GM19351 (cell line): ENCODE measurements at regions not wholly inside any gene's neighbourhood (a gene's known extent, or its start where the extent isn't known, plus 50 kb on each side); places are given as distances from the start of the nearest gene placed in this dataset.

Experiments
- ATAC-seq: cut with Tn5 transposase; IDR thresholded peaks from one replicate; pipeline ENCODE4 v1.9.1; 2021; ENCODE audit warnings: mild to moderate bottlenecking, moderate library complexity; ENCODE audit not compliant: unreplicated experiment

DNA sequence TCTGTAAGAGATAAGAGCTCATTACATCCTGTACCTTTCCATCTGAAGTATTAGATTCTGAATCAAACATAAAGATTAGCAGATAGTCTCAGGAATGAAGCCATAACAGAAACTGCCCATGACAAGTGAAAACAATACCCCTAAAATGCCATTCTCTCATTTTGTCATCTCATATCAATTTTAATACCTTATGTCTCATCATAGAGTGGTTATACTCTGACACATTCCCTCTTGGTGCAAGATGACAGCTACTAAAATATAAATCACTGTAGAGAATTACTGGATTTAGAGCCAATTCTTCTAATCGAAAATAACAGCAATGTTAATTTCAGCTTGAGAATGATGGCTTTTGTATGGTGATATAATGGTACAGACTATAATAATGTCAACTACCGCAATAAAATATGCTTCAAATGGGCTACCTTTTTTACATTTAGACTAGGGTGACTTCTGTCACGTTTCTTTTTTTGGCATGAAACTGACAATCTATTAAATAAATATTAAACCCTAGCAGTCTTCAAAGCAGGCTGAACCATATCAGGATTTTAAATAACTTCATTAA, 125.1 kb upstream of the ITGA4 start:
- no peak for ATAC-seq

DNA sequence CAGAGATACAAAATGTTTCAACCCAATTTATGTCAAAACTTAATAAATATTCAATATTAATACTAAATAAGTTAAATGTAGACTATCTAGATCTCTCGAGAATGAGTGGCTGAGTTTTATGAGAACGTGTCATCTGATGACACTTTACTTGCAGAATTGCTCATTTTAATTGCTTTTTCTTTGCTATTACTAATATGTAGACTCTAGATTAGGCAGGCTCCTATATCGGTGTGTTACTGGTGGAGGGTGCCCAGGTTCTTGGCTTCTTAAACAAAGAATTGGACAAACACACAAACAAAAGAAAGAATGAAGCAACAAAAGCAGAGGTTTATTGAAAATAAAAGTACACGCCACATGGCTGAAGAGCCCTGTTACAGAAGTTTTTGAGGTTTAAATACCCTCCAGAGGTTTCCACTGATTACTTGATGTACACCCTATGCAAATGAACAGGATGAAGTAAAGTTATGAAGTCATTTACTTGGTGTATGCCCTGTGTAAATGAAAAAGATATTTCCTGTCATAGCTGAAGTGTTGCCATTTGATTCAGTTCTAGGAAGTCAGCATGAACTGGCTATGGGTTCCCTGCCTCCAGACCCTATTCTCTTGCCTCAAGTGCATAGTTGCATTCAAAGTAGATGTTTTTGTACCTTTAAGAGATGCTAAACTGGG, 122.9 kb upstream of the ITGA4 start:
- ATAC-seq, result peak; percentile 79

DNA sequence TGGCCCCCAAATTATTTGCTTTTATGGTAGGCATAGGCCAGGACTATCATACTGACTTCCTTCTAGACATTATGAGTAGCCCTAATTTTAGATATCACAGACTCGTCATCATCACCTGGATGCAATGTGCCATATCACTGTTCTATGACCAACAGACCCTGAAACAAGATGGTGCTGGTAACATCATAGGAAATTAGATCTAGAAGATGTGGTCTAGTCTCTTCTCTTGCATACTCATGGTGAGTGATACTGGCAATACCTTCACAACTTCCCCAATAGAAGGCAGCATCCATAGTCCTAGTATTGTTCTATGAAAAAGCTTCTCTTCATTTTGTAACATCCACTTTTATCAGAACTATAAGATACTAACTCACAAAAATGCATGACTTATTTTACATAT, 116.3 kb upstream of the ITGA4 start:
- no peak for ATAC-seq

DNA sequence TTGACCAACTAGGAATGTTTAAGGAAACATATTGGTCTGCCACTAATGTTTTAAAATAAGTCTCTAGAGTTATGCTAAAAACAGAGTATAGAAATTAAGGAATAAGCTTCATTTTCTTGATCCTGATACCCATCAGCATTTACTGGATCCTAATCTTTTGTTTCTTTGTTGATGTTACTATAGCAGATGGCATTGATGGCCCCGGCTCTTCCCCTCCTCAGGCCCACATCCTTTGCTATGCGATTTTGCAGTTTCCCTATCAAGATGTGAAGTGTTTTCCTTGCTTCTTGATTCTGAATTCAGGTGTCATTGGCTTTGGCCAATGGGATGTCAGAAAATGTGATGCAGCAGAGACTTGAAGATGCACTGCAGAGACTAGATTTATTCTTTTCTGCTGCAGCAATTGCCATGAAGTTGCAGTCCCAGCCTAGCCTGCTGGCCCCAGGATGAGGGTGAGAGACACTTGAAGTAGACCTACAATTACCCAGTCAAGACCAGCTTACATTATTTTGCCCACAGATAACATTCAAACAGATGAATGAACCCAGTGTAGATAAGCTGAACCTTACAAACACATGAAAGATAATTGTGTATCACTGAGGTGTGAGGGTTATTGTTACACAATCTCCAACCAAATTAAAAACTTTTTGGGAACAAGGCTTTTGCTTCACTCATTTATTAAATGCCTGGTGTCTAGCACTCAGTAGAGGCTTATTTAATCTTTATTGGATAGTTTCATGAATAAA, 115.2 kb upstream of the ITGA4 start:
- no peak for ATAC-seq

DNA sequence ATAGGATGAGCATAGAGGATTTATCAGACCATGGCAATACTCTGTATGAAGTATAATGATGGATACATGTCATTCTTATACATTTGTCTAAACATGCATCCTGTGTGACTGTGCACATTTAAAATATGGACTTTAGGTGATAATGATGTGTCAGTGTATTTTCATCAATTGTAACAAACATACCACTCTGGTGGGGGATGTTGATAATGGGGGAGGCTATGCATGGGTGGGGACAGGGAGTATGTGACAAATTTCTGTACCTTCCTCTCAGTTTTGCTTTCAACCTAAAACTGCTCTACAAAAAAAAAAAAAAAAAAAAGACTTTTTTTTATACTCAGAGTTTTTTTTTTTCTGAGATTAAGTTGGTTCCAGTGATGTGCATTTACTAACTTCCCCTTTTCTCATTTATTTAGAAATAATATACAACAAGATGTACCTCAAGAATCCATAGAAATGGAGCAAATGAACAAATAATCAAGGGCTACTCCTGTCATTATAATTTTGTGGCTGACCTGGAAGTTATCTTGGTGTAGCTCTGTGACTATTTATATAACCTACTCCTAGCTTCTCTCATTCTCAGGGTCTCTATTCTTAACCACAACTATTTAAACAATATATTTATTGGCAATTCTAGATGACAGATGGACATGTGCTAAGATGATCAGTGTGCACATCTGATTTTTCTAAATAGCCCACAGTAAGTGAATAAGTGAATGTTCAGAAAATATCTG, 108.9 kb upstream of the ITGA4 start:
- ATAC-seq, result peak; percentile 78

DNA sequence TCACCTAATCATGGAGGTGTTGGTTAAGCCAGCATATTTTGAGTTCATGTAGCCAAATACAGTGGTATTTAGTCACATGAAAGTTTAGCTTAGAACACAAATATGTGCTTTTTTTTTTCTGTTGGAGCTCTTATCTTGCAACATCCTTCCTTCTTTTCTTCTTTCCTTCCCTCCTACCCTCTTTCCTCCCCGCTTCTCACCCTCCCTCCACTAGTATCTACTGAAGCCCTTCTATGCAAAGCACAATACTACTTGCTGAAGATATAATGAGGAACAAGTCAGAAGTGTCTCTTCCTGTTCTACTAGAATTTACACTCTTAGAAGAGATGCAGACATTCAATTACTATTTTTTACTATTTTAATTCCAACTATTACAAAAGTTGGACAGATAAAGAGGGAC, 105.0 kb upstream of the ITGA4 start:
- ATAC-seq, result peak; percentile 44

DNA sequence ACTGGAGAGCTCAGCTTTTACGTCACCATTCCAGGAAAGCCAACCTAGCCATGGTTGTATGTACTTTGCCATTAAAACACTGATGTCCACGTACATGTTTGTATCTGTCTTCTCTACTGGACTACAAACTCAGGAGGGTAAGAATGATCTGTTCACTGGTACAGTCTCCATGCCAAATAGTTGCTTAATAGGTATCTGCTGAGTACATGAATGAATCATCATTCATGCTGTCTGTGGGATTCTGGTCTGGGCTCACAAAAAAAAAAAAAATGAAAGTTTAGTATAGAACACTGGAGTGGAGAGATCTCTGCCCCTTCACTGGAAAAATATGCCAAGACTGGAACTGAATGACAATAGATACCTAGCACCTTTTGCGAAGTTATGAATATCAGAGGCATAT, 102.6 kb upstream of the ITGA4 start:
- peak; percentile 37 for ATAC-seq

DNA sequence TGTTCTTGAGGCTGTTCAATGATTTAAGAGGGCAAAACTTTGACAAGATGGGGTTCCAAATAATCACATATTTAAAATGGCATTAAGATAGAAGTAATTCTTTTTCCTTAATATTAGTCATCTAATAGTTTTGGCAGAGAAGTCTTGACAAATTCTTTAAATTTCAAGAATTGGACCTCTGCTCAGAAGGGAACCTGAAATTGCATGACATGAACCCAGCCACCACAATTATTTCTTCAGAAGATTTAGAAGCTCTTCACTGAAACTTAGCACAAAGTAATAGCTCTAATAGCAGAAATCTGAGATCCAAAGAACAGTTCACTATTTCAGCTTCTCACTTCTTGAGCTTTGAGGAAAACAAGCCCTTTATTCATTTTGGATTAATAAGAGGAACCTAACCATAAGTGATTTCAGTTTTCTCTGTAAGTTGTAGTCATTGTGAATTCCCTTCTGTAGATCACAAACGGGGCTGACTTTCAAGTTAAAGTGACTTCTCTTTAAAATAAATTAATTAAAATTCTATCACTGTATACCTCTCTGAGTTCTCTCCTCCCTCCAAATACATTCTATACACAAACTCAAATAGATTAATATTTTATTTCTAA, 100.6 kb upstream of the ITGA4 start:
- ATAC-seq, result no peak

DNA sequence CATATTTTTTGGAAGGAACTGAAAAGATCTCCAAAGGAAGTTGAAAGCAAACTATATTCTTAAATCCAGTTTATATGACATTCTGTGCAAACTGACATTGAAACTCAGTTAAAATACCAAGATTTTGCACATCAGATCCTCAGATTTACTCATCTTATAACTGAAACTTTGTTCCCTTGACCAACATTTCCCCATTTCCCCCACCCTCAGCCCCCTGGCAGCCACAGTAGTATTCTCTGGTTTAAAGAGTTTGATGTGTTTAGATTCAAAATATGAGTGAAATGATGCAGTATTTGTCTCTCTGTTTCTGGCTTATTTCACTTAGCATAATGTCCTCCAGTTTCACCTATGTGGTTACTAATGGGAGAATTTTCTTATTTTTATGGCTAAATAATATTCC, 99.2 kb upstream of the ITGA4 start:
- ATAC-seq, result peak; percentile 69

DNA sequence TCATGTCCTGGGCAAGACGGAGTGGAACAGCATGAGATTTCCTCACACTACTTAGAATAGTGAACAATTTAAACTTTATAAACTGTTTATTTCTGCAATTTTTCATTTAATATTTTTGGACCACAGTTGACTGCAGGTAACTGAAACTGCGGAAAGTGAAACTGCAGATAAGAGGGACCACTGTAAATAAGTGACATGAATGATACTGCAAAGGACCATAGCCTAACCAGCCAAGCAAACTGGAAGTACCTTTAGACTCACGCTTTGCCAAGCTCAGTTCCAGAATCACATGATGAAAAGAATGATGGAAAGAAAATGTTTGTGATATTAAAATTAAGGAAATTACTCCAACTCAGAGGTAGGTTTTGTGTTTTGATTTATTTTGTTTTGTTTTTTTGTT, 94.6 kb upstream of the ITGA4 start:
- ATAC-seq, result no peak

DNA sequence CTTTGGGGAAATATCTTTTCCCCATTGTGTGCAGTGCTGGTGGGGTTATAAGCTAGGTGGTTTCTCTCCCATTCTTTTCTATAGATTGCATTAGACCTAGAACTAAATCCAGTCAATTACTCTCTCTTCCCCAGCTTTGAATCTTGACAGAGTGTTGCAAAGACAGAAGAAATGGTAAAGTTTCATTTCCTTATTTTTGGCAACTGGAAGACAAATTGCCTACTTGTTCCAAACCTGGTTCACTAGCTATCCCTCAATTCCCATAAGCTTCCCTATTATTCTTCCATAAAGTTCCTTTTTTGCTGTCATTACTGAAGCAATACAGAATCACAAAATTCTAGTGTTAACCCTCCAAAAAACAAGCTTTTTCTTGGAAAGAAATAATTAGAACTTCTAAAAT, 94.0 kb upstream of the ITGA4 start:
- no peak for ATAC-seq

DNA sequence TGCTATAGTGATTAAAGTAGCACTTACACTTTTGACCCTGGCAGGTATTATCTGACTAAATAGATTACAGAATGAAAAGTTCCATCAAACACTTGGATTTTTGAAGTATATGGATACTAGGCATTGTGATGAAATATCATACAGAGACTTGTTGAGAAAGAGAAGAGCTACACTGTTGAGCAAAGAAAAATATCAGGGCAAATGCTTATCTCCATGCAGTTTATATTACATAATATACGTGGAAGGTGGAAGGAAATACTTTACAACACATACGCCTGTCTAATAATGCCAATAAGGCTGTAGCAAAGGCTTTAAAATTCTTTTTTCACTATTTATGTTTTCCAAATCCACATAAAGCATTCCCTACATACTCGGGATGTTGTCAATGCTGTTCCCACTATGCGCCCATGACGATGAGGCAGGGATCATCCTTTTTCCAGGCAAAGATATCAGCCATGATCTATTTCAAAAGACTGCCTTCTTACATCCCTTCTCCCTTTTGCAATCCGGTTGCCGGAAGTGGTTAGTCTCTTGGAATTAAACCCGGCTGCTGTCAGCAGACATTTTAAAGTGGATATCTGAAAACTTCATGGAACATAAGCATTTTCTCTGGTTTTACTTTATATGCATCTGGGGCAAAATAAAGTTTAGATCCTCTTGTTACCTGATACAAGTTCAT, 92.6 kb upstream of the ITGA4 start:
- ATAC-seq, result no peak

DNA sequence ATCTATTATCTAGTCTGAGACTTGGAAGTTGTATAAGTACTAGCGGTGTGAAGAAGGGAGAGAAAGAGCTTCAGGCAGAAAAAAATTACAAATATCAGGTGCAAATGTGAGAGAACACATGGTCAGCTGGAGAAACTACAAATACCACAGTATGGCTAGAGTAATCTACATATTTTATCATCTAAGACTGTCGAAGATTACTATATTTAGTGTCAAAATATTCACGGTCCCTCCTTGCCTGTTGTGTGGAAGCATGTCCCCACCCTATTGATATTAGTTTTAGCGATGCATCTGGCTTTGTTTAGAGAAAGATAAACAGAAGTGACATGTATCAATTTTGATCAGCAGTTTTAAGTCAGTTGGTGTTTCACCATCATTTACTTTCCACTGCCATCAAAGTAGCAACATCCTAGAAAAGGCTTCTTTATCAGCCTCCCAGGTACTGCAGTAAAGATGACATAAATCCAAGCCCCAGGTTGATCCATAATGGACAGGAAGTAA, 90.5 kb upstream of the ITGA4 start:
- ATAC-seq, result no peak

DNA sequence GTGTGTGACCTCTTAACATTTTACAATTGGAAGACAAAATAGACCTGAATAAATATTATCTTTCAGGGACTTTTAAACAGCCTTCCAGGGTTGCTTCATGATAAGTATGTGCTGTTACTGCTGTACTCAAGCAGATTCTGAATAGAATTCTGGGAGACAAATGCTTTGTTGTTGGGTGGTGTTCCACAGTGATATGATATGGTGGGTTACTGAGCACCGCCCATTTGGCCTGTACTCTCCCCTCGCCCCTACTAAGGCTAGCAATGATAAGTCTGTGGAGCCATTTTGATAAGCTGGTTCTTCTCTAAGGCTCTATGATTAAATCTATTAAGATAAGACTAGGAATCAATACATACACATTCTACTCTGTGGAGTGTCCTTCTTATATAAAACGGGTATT, 89.8 kb upstream of the ITGA4 start:
- ATAC-seq, result no peak

DNA sequence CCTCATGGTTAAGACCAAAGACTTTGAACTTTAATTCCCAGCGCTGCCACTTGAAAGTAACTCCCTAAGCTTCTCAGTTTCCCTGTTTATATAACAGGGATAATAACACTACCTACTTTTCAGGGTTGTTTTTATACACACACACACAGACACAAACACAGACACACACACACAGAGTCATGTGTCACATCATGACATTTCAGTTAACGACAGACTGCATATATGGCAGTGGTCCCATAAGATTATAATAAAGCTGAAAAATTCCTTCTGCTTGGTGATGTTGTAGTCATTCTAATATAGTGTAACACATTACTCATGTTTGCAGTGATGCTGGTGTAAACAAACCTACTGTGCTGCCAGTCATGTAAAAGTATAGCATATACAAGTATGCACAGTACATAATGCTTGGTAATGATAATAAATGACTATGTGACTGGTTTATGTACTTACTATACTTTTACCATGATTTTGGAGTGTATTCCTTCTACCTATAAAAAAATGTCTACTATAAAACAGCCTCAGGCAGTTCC, 89.2 kb upstream of the ITGA4 start:
- ATAC-seq, result no peak

DNA sequence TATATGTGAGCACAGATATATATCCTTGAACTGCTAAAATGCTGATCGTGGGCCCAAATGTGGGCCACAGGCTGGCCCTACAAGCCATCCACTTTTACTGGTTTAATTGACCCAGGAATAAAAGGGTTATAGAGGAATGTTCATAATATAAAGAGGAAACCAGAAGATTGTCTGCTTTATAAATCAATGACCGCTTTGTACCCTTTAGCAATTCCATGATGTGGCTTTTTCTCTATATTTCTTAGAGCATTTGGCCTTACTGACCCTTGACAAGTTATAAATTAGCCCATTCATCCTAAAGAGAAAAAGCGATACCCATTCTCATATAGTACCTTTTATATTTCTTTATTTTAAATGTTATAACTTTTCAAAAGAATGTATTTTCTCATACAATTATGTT, 87.1 kb upstream of the ITGA4 start:
- ATAC-seq, result no peak

DNA sequence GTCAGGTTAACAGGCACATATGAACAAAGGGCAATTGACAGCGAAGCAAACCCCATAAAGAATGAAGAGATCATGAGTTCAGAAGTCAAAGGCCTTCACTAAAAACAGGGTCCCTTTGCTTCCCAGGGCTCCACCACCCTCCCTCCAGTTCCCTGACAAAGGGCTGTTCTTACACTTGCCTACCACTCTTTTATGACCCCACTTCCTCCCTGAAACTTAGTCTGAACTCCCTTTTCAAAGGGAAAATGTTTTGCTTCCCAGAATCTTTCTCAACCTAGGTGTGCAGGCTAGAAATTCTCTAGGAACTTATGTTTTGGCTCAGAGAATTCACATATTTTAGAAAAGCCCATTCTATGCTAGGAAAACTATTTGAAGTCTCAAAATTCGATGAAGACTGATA, 86.0 kb upstream of the ITGA4 start:
- ATAC-seq, result no peak

DNA sequence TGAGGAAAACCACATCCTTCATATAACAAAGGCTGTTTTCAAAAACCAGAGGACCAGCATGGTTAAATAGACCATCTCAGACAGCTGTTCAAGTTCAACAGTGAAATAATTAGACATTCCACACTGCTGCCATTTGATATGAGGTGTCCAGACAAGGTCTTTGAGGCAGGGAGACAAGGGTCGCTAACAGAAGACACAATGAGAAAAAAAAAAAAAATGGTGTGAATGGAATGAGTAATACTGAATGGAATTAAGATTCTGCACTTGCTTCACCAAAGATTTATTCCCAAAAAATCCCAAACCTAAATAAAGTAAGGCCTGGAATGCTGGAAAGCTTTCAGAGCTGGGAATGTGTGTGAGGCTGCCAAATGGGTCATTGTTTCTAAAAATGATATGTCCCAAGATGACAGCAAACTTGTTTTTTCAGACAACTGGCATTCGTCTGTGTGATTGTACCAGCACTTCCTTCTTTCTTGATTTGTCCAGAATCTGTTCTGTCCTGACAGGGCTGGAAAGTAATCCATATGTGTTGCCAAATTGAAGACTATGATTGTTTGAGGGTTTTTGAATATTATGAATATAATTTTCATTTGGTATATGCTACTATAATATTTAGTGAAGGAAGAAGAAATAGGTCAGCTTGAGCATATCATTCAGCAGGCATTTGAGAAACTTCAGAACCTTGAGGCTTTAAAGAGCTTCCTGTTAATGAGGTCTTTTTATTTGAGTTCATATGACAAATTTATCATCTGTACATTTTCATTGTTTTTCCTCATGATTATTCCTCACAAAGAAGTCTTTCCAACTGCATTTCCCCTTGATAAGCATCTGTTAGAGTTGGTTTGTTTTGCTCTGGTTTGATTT, 85.2 kb upstream of the ITGA4 start:
- no peak for ATAC-seq

DNA sequence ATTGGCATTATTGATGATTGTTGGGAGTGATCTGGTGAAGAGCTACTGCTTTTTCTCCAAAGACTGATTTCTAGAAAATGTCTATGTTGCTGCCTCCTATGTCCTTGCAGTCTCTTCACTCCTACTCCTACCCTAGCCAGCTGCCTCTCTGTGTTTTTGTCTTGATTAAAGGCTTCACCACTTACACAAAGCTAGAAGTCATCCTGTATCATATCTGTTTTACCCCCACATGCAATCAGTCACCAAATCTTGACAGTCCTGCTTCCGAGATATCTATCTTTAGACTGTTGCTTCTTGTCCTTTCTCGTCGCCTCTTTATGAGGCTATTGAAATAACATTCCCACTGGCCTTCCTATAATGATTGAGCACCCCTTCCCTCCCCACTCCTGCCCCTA, 84.5 kb upstream of the ITGA4 start:
- no peak for ATAC-seq
